GM19455 (cell line): ENCODE measurements at regions not wholly inside any gene's neighbourhood (a gene's known extent, or its start where the extent isn't known, plus 50 kb on each side); places are given as distances from the start of the nearest gene placed in this dataset.

ENCODE experiments used
- ATAC-seq: cut with Tn5 transposase; IDR thresholded peaks from one replicate; pipeline ENCODE4 v1.9.1; 2021; ENCODE audit not compliant: unreplicated experiment

- no peak for ATAC-seq
Measured at GRCh38 chr10:88059190-88059589, 195.8 kb downstream of the PTEN start.

- no peak for ATAC-seq
Measured at GRCh38 chr10:88060762-88061161, 197.3 kb downstream of the PTEN start.

GRCh38 chr10:88062385-88062784, 199.0 kb downstream of the PTEN start:
- ATAC-seq = no peak

GRCh38 chr10:88062798-88063472, 199.5 kb downstream of the PTEN start:
- no peak for ATAC-seq

GRCh38 chr10:88063861-88064557, 200.6 kb downstream of the PTEN start:
- ATAC-seq = no peak

GRCh38 chr10:88064608-88065382, 201.4 kb downstream of the PTEN start:
- ATAC-seq = peak; percentile 55

GRCh38 chr10:88065383-88066049, 202.1 kb downstream of the PTEN start:
- ATAC-seq = no peak

GRCh38 chr10:88066319-88066718, 202.9 kb downstream of the PTEN start:
- ATAC-seq = no peak

GRCh38 chr10:88066876-88067275, 203.5 kb downstream of the PTEN start:
- no peak for ATAC-seq

- ATAC-seq = no peak
Measured at GRCh38 chr10:88067737-88068136, 204.3 kb downstream of the PTEN start.

GRCh38 chr10:88069338-88069737, 205.9 kb downstream of the PTEN start:
- no peak for ATAC-seq

- ATAC-seq = no peak
Measured at GRCh38 chr10:88070080-88070880, 206.9 kb downstream of the PTEN start.

GRCh38 chr10:88071879-88072278, 208.5 kb downstream of the PTEN start:
- ATAC-seq = no peak

- ATAC-seq = no peak
Measured at GRCh38 chr10:88073682-88074081, 210.3 kb downstream of the PTEN start.

GRCh38 chr10:88074971-88075370, 211.5 kb downstream of the PTEN start:
- no peak for ATAC-seq

- ATAC-seq = no peak
Measured at GRCh38 chr10:88076027-88076880, 212.8 kb downstream of the PTEN start.

- no peak for ATAC-seq
Measured at GRCh38 chr10:88077977-88078376, 214.6 kb downstream of the PTEN start.

GRCh38 chr10:88080213-88080612, 216.8 kb downstream of the PTEN start:
- ATAC-seq = peak; percentile 53

GRCh38 chr10:88081457-88082054, 218.1 kb downstream of the PTEN start:
- ATAC-seq = no peak
